Nephron progenitor cell (in vitro differentiated cells): ENCODE measurements at regions not wholly inside any gene's neighbourhood (a gene's known extent, or its start where the extent isn't known, plus 50 kb on each side); places are given as distances from the start of the nearest gene placed in this dataset.

Experiments
- DNase-seq: peaks from one replicate; pipeline ENCODE4 v3.0.0; 2021
- H3K27ac Mint-ChIP-seq: 2 replicates; pipeline ENCODE4 v1.8.0; 2021; ENCODE audit warnings: mild to moderate bottlenecking, moderate library complexity, mixed read lengths
- H3K27me3 Mint-ChIP-seq: 2 replicates; pipeline ENCODE4 v1.8.0; 2021; ENCODE audit warnings: mild to moderate bottlenecking, low read depth, mixed read lengths; ENCODE audit not compliant: poor library complexity
- H3K36me3 Mint-ChIP-seq: 2 replicates; pipeline ENCODE4 v1.8.0; 2021; ENCODE audit warnings: low read depth, mixed read lengths
- H3K4me1 Mint-ChIP-seq: 2 replicates; pipeline ENCODE4 v1.8.0; 2021; ENCODE audit warnings: mixed read lengths
- H3K4me3 Mint-ChIP-seq: 2 replicates; pipeline ENCODE4 v1.8.0; 2021; ENCODE audit warnings: mild to moderate bottlenecking, moderate library complexity, mixed read lengths
- H3K9me3 Mint-ChIP-seq: 2 replicates; pipeline ENCODE4 v1.8.0; 2021; ENCODE audit warnings: mild to moderate bottlenecking, moderate library complexity, mixed read lengths
- TF ChIP-seq, protein P1 (sequence below): fragments of 200-600 bp; sonication (generic); IDR thresholded peaks from 2 replicates; pipeline ENCODE4 v1.5.0; 2021; ENCODE audit warnings: antibody characterized with exemption

- Mint-ChIP-seq H3K9me3 (peaks cover 7% of the 10 kb centered on the region), H3K27ac (no peak overlapping the region), H3K4me1 (no peaks in the 10 kb centered on the region), H3K36me3 (no peaks in the 10 kb centered on the region), H3K4me3 (no peak overlapping the region), H3K27me3 (no peaks in the 10 kb centered on the region)
- DNase-seq, result no peak
- TF ChIP-seq, protein P1, sequence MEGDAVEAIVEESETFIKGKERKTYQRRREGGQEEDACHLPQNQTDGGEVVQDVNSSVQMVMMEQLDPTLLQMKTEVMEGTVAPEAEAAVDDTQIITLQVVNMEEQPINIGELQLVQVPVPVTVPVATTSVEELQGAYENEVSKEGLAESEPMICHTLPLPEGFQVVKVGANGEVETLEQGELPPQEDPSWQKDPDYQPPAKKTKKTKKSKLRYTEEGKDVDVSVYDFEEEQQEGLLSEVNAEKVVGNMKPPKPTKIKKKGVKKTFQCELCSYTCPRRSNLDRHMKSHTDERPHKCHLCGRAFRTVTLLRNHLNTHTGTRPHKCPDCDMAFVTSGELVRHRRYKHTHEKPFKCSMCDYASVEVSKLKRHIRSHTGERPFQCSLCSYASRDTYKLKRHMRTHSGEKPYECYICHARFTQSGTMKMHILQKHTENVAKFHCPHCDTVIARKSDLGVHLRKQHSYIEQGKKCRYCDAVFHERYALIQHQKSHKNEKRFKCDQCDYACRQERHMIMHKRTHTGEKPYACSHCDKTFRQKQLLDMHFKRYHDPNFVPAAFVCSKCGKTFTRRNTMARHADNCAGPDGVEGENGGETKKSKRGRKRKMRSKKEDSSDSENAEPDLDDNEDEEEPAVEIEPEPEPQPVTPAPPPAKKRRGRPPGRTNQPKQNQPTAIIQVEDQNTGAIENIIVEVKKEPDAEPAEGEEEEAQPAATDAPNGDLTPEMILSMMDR, result no peak
Measured at GRCh38 chr3:147904421-147904820, 495.3 kb downstream of the ZIC1 start.

- Mint-ChIP-seq H3K4me1 (no peaks in the 10 kb centered on the region), H3K36me3 (no peaks in the 10 kb centered on the region), H3K27me3 (no peaks in the 10 kb centered on the region), H3K4me3 (no peak overlapping the region), H3K27ac (no peak overlapping the region), H3K9me3 (peaks cover 3% of the 10 kb centered on the region)
- DNase-seq, result no peak
- TF ChIP-seq, protein P1, result no peak
Measured at GRCh38 chr3:147906285-147906684, 497.1 kb downstream of the ZIC1 start.

- Mint-ChIP-seq H3K27ac (no peak overlapping the region), H3K36me3 (no peaks in the 10 kb centered on the region), H3K9me3 (peaks cover 9% of the 10 kb centered on the region), H3K4me3 (no peak overlapping the region), H3K4me1 (no peaks in the 10 kb centered on the region), H3K27me3 (peaks cover 5% of the 10 kb centered on the region)
- no peak for DNase-seq
- TF ChIP-seq, protein P1, result no peak
Measured at GRCh38 chr3:147914532-147914931, 505.4 kb downstream of the ZIC1 start.

GRCh38 chr3:147915057-147915456 lies 505.9 kb downstream of the ZIC1 start:
- Mint-ChIP-seq H3K4me1 (no peaks in the 10 kb centered on the region), H3K9me3 (peaks cover 9% of the 10 kb centered on the region), H3K36me3 (no peaks in the 10 kb centered on the region), H3K4me3 (no peak overlapping the region), H3K27me3 (peaks cover 5% of the 10 kb centered on the region), H3K27ac (no peak overlapping the region)
- DNase-seq, result no peak
- TF ChIP-seq, protein P1, result no peak

DNA sequence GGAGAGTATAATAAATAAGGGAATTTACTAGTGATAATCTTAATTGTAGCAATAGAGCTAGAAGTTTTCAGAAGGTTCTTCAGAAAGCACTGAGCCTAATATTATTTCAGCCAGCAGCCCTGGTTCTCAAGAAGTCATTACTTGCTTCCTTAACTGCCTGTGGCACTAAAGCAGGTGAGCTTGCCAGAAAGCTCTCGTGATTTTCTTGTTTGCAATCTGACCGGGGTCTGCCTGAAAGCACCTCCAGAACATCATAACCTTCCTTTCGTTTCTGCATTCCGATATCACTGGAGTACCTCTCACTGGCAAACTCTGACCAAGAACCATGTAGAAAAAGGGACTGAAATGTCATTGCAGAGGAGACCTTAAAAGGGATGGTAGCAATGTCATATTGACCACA lies 510.3 kb downstream of the ZIC1 start:
- H3K36me3 Mint-ChIP-seq, result no peaks in the 10 kb centered on the region
- TF ChIP-seq, protein P1, result no peak
- H3K27me3 Mint-ChIP-seq, result peaks cover 5% of the 10 kb centered on the region
- no peak overlapping the region for H3K27ac Mint-ChIP-seq
- H3K4me1 Mint-ChIP-seq, result no peaks in the 10 kb centered on the region
- DNase-seq, result no peak
- no peak overlapping the region for H3K4me3 Mint-ChIP-seq
- no peaks in the 10 kb centered on the region for H3K9me3 Mint-ChIP-seq

- Mint-ChIP-seq H3K4me3 (no peak overlapping the region), H3K36me3 (no peaks in the 10 kb centered on the region), H3K4me1 (no peaks in the 10 kb centered on the region), H3K27ac (no peak overlapping the region), H3K9me3 (no peaks in the 10 kb centered on the region), H3K27me3 (no peaks in the 10 kb centered on the region)
- no peak for DNase-seq
- TF ChIP-seq, protein P1, result no peak
Measured at GRCh38 chr3:147921051-147921450, 511.9 kb downstream of the ZIC1 start.
